Neural cell (in vitro differentiated cells): ENCODE measurements at regions not wholly inside any gene's neighbourhood (a gene's known extent, or its start where the extent isn't known, plus 50 kb on each side); places are given as distances from the start of the nearest gene placed in this dataset.

Experiments used
- H2AFZ ChIP-seq: fragments of 200-600, 300-800 bp; sonication (generic), shearing (Covaris generic); 2 replicates; pipeline ENCODE4 v1.6.0; 2014; ENCODE audit warnings: low read depth, mild to moderate bottlenecking, antibody characterized with exemption, low read length, moderate library complexity
- H3F3A ChIP-seq: fragments of 200-600 bp; shearing (Covaris generic); 2 replicates; pipeline ENCODE4 v1.6.1; 2016; ENCODE audit warnings: mild to moderate bottlenecking, moderate library complexity, mixed read lengths, antibody characterized with exemption, low read length; ENCODE audit not compliant: insufficient read depth, poor library complexity, severe bottlenecking
- H3K27ac ChIP-seq: fragments of 200-600, 300-800 bp; sonication (generic), shearing (Covaris generic); 2 replicates; pipeline ENCODE4 v1.5.1; 2014; ENCODE audit warnings: mild to moderate bottlenecking, low read length, moderate library complexity
- H3K27me3 ChIP-seq: fragments of 300-800, 200-600 bp; sonication (generic), shearing (Covaris generic); 2 replicates; pipeline ENCODE4 v1.6.0; 2014; ENCODE audit warnings: mild to moderate bottlenecking, low read depth, low read length, moderate library complexity; ENCODE audit not compliant: insufficient read depth
- H3K36me3 ChIP-seq: fragments of 300-800, 200-600 bp; sonication (generic), shearing (Covaris generic); 2 replicates; pipeline ENCODE4 v1.5.1; 2014; ENCODE audit warnings: mild to moderate bottlenecking, antibody characterized with exemption, low read length, moderate library complexity; ENCODE audit not compliant: insufficient read depth
- H3K4me2 ChIP-seq: fragments of 300-800, 200-600 bp; sonication (generic), shearing (Covaris generic); 2 replicates; pipeline ENCODE4 v1.6.0; 2014; ENCODE audit warnings: mild to moderate bottlenecking, low read length
- H3K4me3 ChIP-seq: fragments of 300-800, 200-600 bp; sonication (generic), shearing (Covaris generic); 2 replicates; pipeline ENCODE4 v1.5.1; 2014; ENCODE audit warnings: mild to moderate bottlenecking, low read length, moderate library complexity
- H3K79me2 ChIP-seq: fragments of 200-600 bp; shearing (Covaris generic); replicated peaks from 2 replicates; pipeline ENCODE4 v1.6.0; 2014; ENCODE audit warnings: mild to moderate bottlenecking, low read length, moderate library complexity; ENCODE audit not compliant: insufficient read depth
- H3K9ac ChIP-seq: fragments of 300-800, 200-600 bp; sonication (generic), shearing (Covaris generic); 2 replicates; pipeline ENCODE4 v1.6.1; 2016; ENCODE audit warnings: mild to moderate bottlenecking, low read length, mixed read lengths
- H3K9me2 ChIP-seq: fragments of 200-600 bp; shearing (Covaris generic); 2 replicates; pipeline ENCODE4 v1.6.1; 2016; ENCODE audit warnings: mild to moderate bottlenecking, low read length, mixed read lengths; ENCODE audit not compliant: insufficient read depth
- H3K9me3 ChIP-seq: fragments of 200-600, 300-800 bp; sonication (generic), shearing (Covaris generic); 2 replicates; pipeline ENCODE4 v1.6.1; 2016; ENCODE audit warnings: mild to moderate bottlenecking, mixed run types, low read length, moderate library complexity, mixed read lengths
- H4K20me1 ChIP-seq: fragments of 200-600 bp; shearing (Covaris generic); 2 replicates; pipeline ENCODE4 v1.6.1; 2016; ENCODE audit warnings: mild to moderate bottlenecking, mixed run types; ENCODE audit not compliant: insufficient read depth
- CTCF ChIP-seq: fragments of 450-650 bp; IDR thresholded peaks from 2 replicates; pipeline ENCODE4 v1.5.1; 2014; ENCODE audit warnings: antibody characterized with exemption, mild to moderate bottlenecking, moderate library complexity; ENCODE audit not compliant: poor library complexity, severe bottlenecking
- EP300 ChIP-seq: fragments of 450-650 bp; conservative IDR thresholded peaks from 2 replicates; pipeline ENCODE4 v1.6.1; 2014; ENCODE audit warnings: antibody characterized with exemption, mild to moderate bottlenecking, moderate library complexity; ENCODE audit not compliant: poor library complexity, severe bottlenecking
- EZH2 ChIP-seq: fragments of 200-600, 300-800 bp; shearing (Covaris generic), sonication (generic); IDR thresholded peaks from 2 replicates; pipeline ENCODE4 v1.6.1; 2014; ENCODE audit warnings: antibody characterized with exemption, low read length, borderline replicate concordance, mild to moderate bottlenecking; ENCODE audit not compliant: insufficient read depth, poor library complexity, severe bottlenecking
- MXI1 ChIP-seq: fragments of 450-650 bp; conservative IDR thresholded peaks from 2 replicates; pipeline ENCODE4 v1.6.1; 2014; ENCODE audit warnings: antibody characterized with exemption, mild to moderate bottlenecking; ENCODE audit not compliant: poor library complexity, severe bottlenecking
- POLR2AphosphoS5 ChIP-seq: IDR thresholded peaks from 2 replicates; pipeline ENCODE4 v1.6.1; 2012
- RAD21 ChIP-seq: fragments of 450-650 bp; conservative IDR thresholded peaks from 2 replicates; pipeline ENCODE4 v1.6.1; 2014; ENCODE audit warnings: antibody characterized with exemption, mild to moderate bottlenecking, moderate library complexity
- REST ChIP-seq: IDR thresholded peaks from 2 replicates; pipeline ENCODE4 v1.6.1; 2012; ENCODE audit warnings: borderline replicate concordance
- SMC3 ChIP-seq: fragments of 450-650 bp; conservative IDR thresholded peaks from 2 replicates; pipeline ENCODE4 v1.6.1; 2014; ENCODE audit warnings: antibody characterized with exemption, mild to moderate bottlenecking, moderate library complexity; ENCODE audit not compliant: poor library complexity
- TAF1 ChIP-seq: IDR thresholded peaks from 2 replicates; pipeline ENCODE4 v1.6.1; 2012; ENCODE audit warnings: low read depth

- H3K4me3 ChIP-seq, result no peak overlapping the region
- no peaks in the 10 kb centered on the region for H3K27me3 ChIP-seq
- no peaks in the 10 kb centered on the region for H3K79me2 ChIP-seq
- no peak overlapping the region for H3K4me2 ChIP-seq
- H3K9ac ChIP-seq, result no peak overlapping the region
- no peaks in the 10 kb centered on the region for H3F3A ChIP-seq
- no peaks in the 10 kb centered on the region for H3K36me3 ChIP-seq
- no peaks in the 10 kb centered on the region for H4K20me1 ChIP-seq
- no peaks in the 10 kb centered on the region for H3K9me3 ChIP-seq
- H2AFZ ChIP-seq, result no peak overlapping the region
- no peak overlapping the region for H3K27ac ChIP-seq
- no peaks in the 10 kb centered on the region for H3K9me2 ChIP-seq
- TF ChIP-seq EZH2 (no peak), TAF1 (no peak)
Measured at GRCh38 chr4:134663742-134664141, 462.2 kb upstream of the PABPC4L start.

- H3K27me3 ChIP-seq, result no peaks in the 10 kb centered on the region
- TF ChIP-seq CTCF, result no peak
- TF ChIP-seq SMC3, result no peak
- no peak for TF ChIP-seq RAD21
- no peak for TF ChIP-seq POLR2AphosphoS5
- H3F3A ChIP-seq, result no peaks in the 10 kb centered on the region
- H3K9me2 ChIP-seq, result no peaks in the 10 kb centered on the region
- H3K36me3 ChIP-seq, result no peaks in the 10 kb centered on the region
- H3K79me2 ChIP-seq, result no peaks in the 10 kb centered on the region
- H3K4me3 ChIP-seq, result no peak overlapping the region
- no peaks in the 10 kb centered on the region for H3K9me3 ChIP-seq
- no peak overlapping the region for H3K27ac ChIP-seq
- H2AFZ ChIP-seq, result no peak overlapping the region
- H3K9ac ChIP-seq, result no peak overlapping the region
- no peak overlapping the region for H3K4me2 ChIP-seq
- no peaks in the 10 kb centered on the region for H4K20me1 ChIP-seq
Measured at GRCh38 chr4:134650461-134650860, 448.9 kb upstream of the PABPC4L start.

GRCh38 chr4:134645778-134646177, 444.2 kb upstream of the PABPC4L start:
- no peaks in the 10 kb centered on the region for H4K20me1 ChIP-seq
- H3F3A ChIP-seq, result no peaks in the 10 kb centered on the region
- H3K27ac ChIP-seq, result peak overlapping the region; percentile 16
- H3K9me2 ChIP-seq, result no peaks in the 10 kb centered on the region
- no peaks in the 10 kb centered on the region for H3K27me3 ChIP-seq
- H3K9ac ChIP-seq, result no peak overlapping the region
- no peak for TF ChIP-seq EZH2
- TF ChIP-seq SMC3, result no peak
- peak; percentile 71 for TF ChIP-seq EP300
- TF ChIP-seq MXI1, result no peak
- TF ChIP-seq CTCF, result no peak
- TF ChIP-seq REST, result peak; percentile 67
- TF ChIP-seq POLR2AphosphoS5, result peak; percentile 61
- no peak for TF ChIP-seq RAD21
- TF ChIP-seq TAF1, result no peak
- H2AFZ ChIP-seq, result no peak overlapping the region
- no peaks in the 10 kb centered on the region for H3K9me3 ChIP-seq
- H3K4me3 ChIP-seq, result no peak overlapping the region
- H3K4me2 ChIP-seq, result no peak overlapping the region
- no peaks in the 10 kb centered on the region for H3K79me2 ChIP-seq
- no peaks in the 10 kb centered on the region for H3K36me3 ChIP-seq
